ENCODE measurements at regions not wholly inside any gene's neighbourhood (a gene's known extent, or its start where the extent isn't known, plus 50 kb on each side); places are given as distances from the start of the nearest gene placed in this dataset.

- Histone ChIP-seq H3K4me1 (no peaks in the 10 kb centered on the region), H3K9me3 (no peaks in the 10 kb centered on the region), H3K27me3 (replicated peaks in 1 of 7) (no peaks in the 10 kb centered on the region), H3K27ac (no peak overlapping the region), H3K4me3 (no peak overlapping the region), H3K36me3 (no peaks in the 10 kb centered on the region)
- intact Hi-C loops (cut with DNase I; ENCODE audit: low total_unique reads) = no loop called here
- TF ChIP-seq, protein P1, sequence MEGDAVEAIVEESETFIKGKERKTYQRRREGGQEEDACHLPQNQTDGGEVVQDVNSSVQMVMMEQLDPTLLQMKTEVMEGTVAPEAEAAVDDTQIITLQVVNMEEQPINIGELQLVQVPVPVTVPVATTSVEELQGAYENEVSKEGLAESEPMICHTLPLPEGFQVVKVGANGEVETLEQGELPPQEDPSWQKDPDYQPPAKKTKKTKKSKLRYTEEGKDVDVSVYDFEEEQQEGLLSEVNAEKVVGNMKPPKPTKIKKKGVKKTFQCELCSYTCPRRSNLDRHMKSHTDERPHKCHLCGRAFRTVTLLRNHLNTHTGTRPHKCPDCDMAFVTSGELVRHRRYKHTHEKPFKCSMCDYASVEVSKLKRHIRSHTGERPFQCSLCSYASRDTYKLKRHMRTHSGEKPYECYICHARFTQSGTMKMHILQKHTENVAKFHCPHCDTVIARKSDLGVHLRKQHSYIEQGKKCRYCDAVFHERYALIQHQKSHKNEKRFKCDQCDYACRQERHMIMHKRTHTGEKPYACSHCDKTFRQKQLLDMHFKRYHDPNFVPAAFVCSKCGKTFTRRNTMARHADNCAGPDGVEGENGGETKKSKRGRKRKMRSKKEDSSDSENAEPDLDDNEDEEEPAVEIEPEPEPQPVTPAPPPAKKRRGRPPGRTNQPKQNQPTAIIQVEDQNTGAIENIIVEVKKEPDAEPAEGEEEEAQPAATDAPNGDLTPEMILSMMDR (IDR thresholded peaks at IDR 0.05 in 8 of 11, conservative IDR thresholded peaks at IDR 0.05 in 3 of 11) = no peak
- TF ChIP-seq POLR2AphosphoS5 (IDR thresholded peaks at IDR 0.05) (no peak), POLR2A (IDR thresholded peaks at IDR 0.05) (no peak)
- DNase-seq = no peak
- WGBS, 5 donors = 32 to 61% (median 57%) methylated on average over 3 of the region's 3 CpGs
Measured at GRCh38 chr6:99136488-99136887, 188.7 kb upstream of the FBXL4 start.

DNA sequence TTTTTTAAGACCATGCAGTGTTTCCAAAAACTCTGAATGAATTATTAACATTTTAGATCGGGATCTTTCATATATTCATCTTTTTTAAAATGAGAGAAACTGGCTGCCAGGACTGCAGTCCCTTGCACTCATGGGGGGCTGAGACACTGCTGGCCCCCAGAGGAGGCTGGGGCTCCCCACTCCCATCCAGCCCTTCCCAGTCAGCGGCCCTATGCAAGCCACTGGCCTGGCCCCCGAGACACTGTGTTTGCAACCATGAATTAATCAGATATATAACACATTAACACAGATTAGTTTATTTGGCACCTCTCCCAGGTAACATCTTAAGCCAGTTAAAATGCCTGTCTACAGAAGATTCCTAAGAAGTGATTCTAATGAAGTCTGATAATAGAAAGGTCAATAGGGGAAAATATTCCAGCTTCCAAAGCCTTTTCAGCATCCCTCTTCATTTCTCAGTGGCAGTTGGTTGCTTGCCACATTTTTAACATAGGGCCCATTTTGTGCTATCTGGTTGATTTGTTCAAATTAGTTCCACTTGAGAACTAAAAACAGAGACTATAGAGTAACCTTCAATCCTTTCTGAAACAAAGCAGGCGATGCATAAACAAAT, 184.4 kb upstream of the FBXL4 start:
- 78 to 90% (median 82%) methylated on average over 4 of the region's 4 CpGs for WGBS, 5 donors
- Histone ChIP-seq H3K27ac (no peak overlapping the region), H3K27me3 (replicated peaks in 1 of 7) (no peaks in the 10 kb centered on the region), H3K4me1 (no peaks in the 10 kb centered on the region), H3K36me3 (no peaks in the 10 kb centered on the region), H3K4me3 (no peak overlapping the region), H3K9me3 (no peaks in the 10 kb centered on the region)
- intact Hi-C loops (cut with DNase I; ENCODE audit: low total_unique reads) = no loop called here
- no peak for DNase-seq
- TF ChIP-seq, protein P1 (IDR thresholded peaks at IDR 0.05 in 8 of 11, conservative IDR thresholded peaks at IDR 0.05 in 3 of 11) = no peak

DNA sequence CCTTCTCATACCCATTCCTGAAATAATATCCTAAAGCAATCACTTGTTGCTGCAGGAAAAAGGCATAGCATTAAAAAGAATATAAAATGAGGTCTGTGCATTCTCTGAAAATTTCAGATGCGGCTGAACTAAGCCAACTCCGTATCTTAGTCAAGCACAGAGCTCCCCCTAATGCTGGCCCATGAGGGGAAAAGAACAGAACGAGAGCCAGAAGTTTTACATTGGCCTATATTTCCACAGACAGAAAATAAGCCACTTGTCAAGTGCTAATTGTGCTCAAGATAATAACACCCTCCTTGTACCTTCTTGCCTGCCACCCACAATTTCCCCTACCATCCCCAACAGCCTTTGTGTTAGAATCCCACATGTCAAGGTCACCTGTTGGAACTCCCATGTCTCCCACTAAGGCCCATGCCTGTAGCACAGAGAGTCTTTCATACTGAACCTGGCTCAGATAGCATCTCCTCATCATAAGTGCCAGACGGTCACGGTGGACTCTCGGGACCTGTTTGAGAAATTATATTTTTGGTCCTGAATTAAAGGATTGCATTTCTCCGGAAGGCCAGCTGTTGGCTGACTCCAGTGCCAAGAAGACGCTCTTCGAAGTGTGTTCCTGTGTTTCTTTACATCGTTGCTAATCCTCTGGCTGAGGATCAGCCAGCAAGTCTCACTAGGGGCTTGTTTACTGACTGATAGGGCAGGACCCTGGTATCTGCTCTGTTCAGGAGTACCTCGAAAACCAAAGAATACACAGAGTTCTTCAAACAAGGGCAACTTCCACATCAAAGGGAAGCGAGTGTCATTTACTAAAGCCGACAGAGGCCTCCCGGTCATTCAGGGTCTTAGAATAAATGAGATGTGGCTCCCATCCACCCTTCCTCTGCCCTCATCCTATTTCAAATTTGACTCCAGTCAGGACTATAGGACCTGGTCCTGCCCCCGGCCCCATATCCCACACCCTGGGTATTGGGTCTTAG, 183.4 kb upstream of the FBXL4 start:
- no peaks in the 10 kb centered on the region for H3K27me3 ChIP-seq (replicated peaks in 1 of 7)
- H3K27ac ChIP-seq = no peak overlapping the region
- H3K36me3 ChIP-seq = no peaks in the 10 kb centered on the region
- H3K4me1 ChIP-seq = no peaks in the 10 kb centered on the region
- H3K9me3 ChIP-seq = no peaks in the 10 kb centered on the region
- WGBS, 5 donors = 76 to 84% (median 79%) methylated on average over 15 of the region's 15 CpGs
- H3K4me3 ChIP-seq = no peak overlapping the region
- intact Hi-C loops (cut with DNase I; ENCODE audit: low total_unique reads) = no loop called here
- no peak for DNase-seq
- no peak for TF ChIP-seq POLR2AphosphoS5 (IDR thresholded peaks at IDR 0.05)
- TF ChIP-seq POLR2A (IDR thresholded peaks at IDR 0.05) = no peak
- TF ChIP-seq, protein P1 (IDR thresholded peaks at IDR 0.05 in 8 of 11, conservative IDR thresholded peaks at IDR 0.05 in 3 of 11) = no peak

- no peaks in the 10 kb centered on the region for H3K27me3 ChIP-seq (replicated peaks in 1 of 7)
- H3K4me3 ChIP-seq = no peak overlapping the region
- no peaks in the 10 kb centered on the region for H3K4me1 ChIP-seq
- H3K27ac ChIP-seq = no peak overlapping the region
- TF ChIP-seq POLR2A (IDR thresholded peaks at IDR 0.05) = no peak
- TF ChIP-seq POLR2AphosphoS5 (IDR thresholded peaks at IDR 0.05) = no peak
- TF ChIP-seq, protein P1 (IDR thresholded peaks at IDR 0.05 in 8 of 11, conservative IDR thresholded peaks at IDR 0.05 in 3 of 11) = no peak
- 77 to 97% (median 83%) methylated on average over 2 of the region's 2 CpGs for WGBS, 5 donors
- H3K36me3 ChIP-seq = no peaks in the 10 kb centered on the region
- DNase-seq = no peak
- no peaks in the 10 kb centered on the region for H3K9me3 ChIP-seq
- intact Hi-C loops (cut with DNase I; ENCODE audit: low total_unique reads) = no loop called here
Measured at GRCh38 chr6:99129835-99130234, 182.1 kb upstream of the FBXL4 start.
